ENCODE measurements at regions not wholly inside any gene's neighbourhood (a gene's known extent, or its start where the extent isn't known, plus 50 kb on each side); places are given as distances from the start of the nearest gene placed in this dataset.

DNA sequence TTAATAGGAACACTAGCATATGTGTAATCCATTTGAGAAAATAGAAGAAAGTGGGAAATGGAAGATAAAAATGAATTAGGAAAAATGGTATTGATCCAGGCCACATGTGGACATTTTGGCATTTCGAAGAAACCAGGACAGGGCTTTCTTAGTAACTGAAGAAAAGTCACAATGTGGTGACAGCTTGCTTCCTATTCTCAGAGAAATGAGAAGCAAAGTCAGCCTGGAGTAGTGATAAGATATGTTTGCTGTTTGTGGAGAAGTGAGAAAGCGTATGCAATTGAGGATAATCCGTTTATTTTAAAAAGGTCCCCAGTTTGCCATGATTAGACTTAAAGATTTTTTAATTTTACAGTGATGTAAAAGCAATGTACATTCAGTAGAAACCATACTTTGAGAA, 127.9 kb downstream of the SLITRK6 start:
- DNase-seq (ENCODE audit: low read depth, low spot score): no peak
- H3K4me3 ChIP-seq (ENCODE audit: low read length): no peak overlapping the region

DNA sequence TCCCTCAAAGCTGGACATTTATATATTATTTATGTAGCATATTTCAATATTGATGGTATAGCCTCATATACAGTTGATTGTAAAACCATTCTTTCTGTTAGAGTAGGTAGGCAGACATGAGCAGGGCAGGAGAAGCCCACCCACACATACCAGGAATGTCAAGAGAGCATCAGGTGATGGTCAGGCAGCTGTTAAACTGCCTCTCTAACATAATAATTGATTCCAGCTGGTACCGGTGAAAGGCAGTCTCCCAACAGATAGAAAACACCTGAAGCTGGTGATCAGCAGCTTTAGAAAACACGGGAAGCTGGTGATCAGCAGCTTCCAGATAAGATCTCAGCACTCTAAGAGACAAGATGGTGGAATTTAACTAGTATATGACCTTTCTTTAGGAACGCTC, 132.9 kb downstream of the SLITRK6 start:
- H3K4me3 ChIP-seq (ENCODE audit: low read length): no peak overlapping the region
- no peak for DNase-seq (ENCODE audit: low read depth, low spot score)

DNA sequence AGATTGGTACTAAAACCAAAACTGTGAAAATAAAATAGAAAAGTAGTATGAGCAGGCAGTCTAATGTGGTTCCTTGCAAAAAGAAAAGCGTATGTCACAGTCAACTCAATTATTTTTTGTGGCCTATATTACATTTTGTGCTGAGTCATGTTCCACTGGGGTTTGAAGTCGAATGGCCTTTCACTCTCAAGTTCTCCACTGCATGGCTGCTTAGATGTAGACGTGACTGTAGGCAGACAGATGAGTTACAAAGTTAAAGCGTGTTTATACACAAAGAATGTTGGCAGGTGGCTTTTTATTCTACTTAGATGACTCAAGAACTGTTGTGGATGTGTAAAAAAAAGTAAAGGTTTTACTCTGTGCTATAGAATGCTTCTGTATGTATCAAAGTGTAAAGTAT, 133.9 kb downstream of the SLITRK6 start:
- peak; percentile 17 for DNase-seq (ENCODE audit: low read depth, low spot score)
- no peak overlapping the region for H3K4me3 ChIP-seq (ENCODE audit: low read length)

DNA sequence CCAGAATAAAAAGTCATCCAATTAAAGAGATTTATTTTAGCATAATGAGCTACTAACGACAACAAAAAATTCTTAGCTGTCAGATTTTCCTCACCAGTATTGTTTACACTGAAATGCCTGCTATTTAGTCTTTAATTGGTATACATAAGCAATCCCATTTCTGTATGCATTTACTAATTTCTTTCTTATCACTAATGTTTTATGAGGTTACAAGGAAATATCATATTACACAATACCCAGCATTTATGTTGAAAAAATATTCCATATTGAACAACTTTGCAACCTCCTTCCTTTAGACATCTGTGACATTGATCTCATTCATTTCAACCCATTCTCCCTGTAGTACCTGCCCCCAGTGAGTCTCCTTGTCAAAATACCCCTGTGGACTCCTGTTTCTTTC, 135.4 kb downstream of the SLITRK6 start:
- no peak for DNase-seq (ENCODE audit: low read depth, low spot score)
- H3K4me3 ChIP-seq (ENCODE audit: low read length): no peak overlapping the region

DNA sequence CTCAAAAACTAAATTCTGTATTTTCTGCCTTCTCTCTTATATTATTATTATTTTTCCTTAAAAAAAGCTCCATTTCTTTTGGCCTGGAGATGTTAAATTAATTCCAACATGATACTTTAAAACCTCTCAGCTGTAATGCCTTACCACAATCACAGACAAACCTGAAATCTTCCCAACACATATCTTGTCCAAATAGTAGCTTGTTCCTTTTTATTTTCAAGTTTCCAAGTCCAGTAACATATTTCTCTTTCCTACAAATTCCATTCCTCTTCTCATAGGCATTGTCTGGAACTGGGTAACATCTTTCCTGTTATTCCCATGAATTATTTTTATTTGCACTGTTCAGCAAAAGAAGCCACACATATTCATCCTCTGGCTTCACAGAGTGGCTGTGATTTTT, 137.0 kb downstream of the SLITRK6 start:
- H3K4me3 ChIP-seq (ENCODE audit: low read length): no peak overlapping the region
- no peak for DNase-seq (ENCODE audit: low read depth, low spot score)

DNA sequence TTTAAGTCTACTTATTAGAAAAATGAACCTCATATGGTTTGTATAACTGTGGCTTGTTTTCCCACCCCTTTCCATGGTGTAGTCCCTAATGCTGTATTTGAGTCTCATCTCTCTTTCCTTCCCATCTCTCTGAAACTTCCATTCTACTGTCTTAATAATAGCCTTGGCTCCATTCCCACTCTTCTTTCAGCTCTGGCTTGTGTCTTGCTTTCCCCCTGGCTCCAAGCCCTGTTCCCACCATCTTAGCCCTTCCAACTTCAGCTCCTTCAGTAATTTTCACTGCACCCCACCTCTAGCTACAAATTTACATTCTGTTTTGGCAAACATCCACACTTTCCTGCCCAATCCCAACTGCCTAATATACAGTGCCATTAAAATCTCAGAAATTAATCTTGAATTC, 137.5 kb downstream of the SLITRK6 start:
- no peak for DNase-seq (ENCODE audit: low read depth, low spot score)
- no peak overlapping the region for H3K4me3 ChIP-seq (ENCODE audit: low read length)

DNA sequence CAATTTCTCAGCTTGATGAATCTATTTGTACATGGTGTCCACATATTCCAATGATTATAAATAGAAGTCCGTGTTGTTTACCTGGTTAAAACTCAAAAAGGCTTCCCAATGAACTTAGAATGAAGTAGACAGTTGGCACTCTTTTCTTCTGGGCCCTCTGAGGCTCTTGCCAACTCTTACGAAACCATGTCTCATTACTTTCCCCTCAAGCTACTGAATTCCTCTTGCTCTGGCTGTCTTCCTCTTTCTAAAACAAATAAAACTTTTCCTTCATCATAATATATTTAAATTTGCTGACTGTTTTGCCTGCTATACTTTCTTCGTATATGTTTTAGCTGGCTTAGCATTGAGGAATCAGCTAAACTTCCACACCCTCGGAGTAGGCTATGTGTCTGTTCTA, 139.7 kb downstream of the SLITRK6 start:
- DNase-seq (ENCODE audit: low read depth, low spot score): no peak
- H3K4me3 ChIP-seq (ENCODE audit: low read length): no peak overlapping the region

DNA sequence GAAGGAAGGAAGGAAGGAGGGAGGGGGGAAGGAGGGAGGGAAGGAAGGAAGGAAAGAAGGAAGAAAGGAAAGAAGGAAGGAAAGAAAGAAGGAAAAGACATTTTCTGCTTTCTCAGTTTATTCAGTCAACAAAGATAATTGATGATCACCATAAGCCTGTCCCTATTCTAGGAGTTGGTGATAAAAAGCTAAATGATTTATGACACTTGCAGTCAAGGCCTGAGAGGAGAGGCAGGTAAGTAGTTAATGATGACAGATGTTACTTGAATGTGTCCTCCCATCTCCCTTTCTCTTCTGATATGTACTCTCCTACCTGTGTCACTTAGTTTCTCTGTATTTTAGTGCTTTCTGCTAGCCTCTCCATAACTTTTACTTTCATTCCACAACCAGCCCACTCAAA, 141.3 kb downstream of the SLITRK6 start:
- no peak overlapping the region for H3K4me3 ChIP-seq (ENCODE audit: low read length)
- no peak for DNase-seq (ENCODE audit: low read depth, low spot score)

DNA sequence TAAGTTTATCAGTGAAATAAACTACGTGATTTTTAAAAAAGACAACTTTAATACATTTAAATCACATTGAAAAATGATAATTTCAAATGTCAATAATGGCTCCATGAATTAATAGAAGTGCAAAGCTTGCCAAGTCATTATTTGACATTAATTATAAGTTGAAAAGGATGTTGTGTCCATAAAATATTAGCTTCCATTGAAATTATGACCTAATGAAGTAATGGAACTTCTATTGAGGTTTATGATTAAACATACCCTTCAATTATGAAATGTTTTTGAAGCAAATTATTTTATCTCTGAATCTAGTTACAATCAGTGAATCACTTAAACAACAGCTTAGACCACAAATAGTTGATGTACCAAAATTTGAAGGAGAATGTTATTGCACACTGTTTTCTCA, 144.2 kb downstream of the SLITRK6 start:
- H3K4me3 ChIP-seq (ENCODE audit: low read length): no peak overlapping the region

DNA sequence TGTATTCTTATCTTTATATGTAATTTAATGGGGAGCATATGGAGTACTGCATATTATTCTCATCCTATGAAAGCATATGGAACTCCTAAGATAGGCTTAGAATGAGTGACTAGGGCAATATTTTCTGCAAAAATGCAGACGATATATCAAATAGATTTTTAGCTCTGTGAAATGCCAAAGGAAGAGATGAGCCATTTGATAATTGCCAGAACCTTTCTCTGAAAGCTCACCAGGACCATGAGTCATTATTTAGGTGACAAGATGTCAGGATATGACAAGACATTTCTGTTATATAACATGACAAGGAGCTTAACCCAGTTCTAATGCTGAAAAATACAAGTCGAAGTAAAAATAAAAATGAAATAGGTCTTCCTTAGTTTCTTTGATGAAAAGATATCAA, 145.0 kb downstream of the SLITRK6 start:
- no peak for DNase-seq (ENCODE audit: low read depth, low spot score)
- H3K4me3 ChIP-seq (ENCODE audit: low read length): no peak overlapping the region

More for the DNA sequence above, 144.2 kb downstream of the SLITRK6 start:
- DNase-seq (ENCODE audit: low read depth, low spot score): no peak

DNA sequence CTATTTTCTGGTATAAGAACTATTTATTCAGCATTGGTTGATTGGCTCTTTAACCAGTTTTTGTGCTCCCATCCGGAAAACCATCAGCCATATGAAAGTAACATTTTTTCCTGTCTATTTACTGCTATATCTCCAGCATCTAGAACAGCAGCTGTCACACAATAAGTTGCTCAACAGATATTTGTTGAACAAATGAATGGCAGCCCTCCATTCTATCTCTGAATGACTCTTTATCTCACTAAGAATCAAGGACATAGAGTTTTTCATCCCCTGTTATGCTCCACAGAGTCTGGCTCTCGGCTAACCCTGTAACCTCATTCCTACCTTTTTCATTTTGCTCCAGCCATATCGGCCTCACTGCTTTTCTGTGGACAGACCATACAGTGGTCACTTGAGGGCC, 145.5 kb downstream of the SLITRK6 start:
- no peak for DNase-seq (ENCODE audit: low read depth, low spot score)

DNA sequence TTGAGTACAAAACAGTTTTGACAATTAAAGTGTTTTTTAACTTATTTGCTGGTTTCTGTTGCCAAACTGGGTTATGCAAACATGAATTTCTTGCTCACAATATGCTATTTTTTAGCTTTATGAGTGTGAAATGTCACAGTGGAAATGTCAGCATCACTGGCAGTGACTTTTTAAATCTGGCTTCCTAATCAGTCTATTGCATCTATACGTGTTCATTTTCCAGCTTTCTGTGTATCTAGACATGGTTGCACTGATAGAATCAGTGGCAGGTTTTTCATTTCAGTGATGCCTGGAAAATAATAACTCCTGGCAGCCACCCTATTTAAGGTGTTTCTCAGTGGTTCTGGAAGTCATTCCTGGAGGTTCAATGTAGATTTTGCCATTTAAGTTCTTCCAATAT, 146.7 kb downstream of the SLITRK6 start:
- H3K4me3 ChIP-seq (ENCODE audit: low read length): no peak overlapping the region
- DNase-seq (ENCODE audit: low read depth, low spot score): no peak

More for the DNA sequence above, 145.5 kb downstream of the SLITRK6 start:
- H3K4me3 ChIP-seq (ENCODE audit: low read length): no peak overlapping the region

DNA sequence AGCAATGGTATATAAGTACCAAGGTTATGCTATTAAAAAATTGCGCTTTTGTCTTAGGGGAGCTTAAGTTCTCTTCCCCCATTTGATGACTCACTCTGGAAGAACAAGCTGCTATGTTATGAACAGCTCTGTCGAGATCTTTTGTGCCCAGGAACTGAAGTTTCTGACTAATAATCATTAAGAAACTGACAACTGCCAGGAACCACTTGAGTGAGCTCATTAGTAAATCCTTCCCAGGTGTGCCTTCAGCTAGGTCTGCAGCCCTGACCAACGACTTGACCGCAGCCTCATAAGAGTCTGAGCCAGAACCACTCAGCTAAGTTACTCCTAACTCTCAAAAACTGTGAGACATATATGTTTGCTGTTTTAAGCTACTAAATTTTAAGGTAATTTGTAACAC, 147.8 kb downstream of the SLITRK6 start:
- no peak for DNase-seq (ENCODE audit: low read depth, low spot score)
- no peak overlapping the region for H3K4me3 ChIP-seq (ENCODE audit: low read length)

DNA sequence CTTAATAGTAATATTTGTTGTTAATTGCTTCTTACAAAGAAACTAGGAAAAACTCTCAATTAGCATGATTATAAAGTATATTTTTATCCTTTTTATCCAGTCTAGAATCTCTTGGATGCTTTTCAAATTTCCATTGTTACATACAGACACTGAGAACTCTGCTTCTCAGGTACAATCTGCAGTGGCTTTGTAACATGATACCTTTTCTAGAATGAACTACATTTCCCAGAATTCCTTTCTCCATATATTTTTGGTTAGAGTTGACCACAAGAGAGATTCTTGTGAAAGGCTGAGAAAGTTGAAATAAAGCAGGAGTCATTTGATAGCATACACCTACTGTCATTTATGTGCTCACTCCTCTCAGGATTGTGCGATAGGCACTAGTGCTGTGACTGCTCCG, 148.6 kb downstream of the SLITRK6 start:
- no peak for DNase-seq (ENCODE audit: low read depth, low spot score)
- H3K4me3 ChIP-seq (ENCODE audit: low read length): no peak overlapping the region

DNA sequence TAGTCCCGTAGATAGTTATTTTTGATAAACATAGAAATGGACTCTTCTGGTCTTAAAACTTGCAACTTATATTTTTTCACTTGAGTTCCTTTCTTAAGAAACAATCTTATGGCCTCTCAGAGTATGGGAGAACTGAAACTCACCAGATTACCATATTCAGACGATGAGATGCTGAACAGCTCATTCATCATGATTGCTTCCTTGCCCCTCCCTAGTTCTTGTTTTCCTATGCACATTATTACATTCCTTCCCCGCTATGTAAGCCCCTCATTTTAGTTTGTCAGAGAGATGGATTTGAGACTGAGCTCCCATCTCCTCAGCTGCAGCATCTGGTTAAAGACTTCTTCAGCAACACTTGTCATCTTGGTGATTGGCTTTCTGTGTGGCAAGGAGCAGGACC, 158.5 kb downstream of the SLITRK6 start:
- H3K4me3 ChIP-seq (ENCODE audit: low read length): no peak overlapping the region
- no peak for DNase-seq (ENCODE audit: low read depth, low spot score)

DNA sequence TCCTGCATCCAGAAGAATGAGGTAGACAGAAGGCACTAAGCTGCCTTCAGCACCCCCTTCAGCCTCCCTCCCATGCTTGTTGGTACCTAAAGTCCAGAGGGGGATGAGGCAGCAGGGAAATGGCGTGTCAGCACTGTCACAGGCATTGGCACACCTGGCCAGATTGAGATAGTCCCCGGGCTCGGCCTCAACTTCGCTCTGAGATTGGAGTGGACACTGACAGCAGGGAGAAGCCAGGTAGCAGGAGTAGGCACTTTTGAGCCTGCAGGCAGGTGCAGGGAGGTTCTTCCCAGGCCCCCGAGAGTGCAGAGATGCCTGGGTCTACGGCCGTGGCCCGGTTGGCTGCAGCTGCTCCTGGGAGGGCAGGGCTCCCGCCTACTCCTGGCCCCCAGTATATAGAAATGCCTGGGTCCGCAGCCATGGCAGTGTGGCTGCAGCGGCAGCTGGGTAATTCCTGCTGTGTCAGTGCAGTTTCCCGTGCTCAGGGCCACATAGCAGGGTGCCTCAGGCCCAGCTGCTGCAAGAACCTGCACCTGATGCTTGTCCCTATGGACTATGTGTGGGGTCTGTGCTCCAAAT, 160.3 kb downstream of the SLITRK6 start:
- no peak overlapping the region for H3K4me3 ChIP-seq (ENCODE audit: low read length)
- DNase-seq (ENCODE audit: low read depth, low spot score): no peak

DNA sequence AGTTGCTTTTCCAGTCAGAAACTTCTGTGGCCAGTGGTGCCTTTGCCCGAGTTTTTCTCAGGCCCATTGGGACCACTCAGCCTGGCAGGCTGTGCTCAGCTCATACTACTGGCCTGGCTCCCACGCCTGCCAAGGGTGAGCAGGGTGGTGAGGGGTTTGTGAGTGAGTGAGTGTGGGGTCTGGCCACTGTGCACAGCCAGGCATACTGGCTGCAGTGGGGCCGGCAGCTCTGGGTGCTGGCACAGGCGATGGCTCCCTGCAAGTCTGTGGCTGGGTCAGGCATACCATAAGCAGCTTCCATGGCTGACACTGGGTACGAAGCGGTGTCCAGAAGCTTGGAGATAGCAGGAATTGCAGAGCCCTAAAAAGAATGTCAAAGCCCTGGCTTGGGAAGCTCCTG, 161.0 kb downstream of the SLITRK6 start:
- no peak for DNase-seq (ENCODE audit: low read depth, low spot score)
- no peak overlapping the region for H3K4me3 ChIP-seq (ENCODE audit: low read length)

DNA sequence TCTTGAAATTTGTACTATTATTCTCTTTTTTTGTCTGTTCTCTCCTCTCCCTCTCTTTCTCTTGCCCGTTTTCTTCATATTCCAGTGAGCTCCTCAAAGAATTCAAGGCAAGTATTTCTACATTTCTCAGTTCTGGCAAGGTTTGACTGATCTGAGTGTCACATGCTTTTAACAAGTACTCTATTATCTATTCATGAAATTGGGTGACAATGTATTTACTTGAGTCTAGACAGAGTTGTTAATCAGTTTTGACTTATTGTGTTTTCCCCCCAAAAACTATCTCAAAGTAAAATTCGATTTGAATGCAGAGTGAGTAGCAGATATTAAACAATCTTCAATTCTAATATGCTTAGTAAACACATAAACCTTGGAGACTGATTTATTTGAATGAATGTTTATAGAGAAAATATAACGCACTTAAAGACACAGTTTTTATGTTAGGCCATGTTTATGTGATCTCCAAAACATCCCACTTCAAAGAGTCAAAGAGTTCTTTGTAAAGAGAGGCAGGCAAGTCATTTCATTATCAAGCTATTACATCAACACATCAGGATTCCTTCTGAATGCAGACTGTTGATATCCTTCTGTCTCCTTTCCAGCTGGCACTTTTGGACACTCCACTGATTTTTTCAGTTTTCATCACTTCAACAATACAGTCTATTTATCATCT, 166.6 kb downstream of the SLITRK6 start:
- no peak for DNase-seq (ENCODE audit: low read depth, low spot score)
- no peak overlapping the region for H3K4me3 ChIP-seq (ENCODE audit: low read length)

DNA sequence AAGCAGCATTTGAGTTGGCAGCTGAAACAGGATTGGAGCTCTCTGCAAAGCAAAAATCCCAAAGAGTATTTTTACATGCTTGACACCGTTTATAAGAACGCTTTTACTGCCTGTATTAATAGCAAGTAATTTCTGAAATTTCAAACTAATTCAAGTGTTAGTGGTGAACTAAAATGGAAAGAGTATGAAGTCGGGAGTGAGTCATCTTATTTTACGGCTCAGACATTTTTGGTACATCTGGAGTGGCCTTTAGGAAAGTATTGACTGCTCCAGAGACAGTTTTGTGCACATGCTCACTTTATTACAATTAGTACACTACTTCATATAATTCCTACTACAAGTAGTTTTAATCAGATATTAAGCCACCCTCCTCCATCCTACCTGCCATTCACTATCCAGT, 167.4 kb downstream of the SLITRK6 start:
- no peak for DNase-seq (ENCODE audit: low read depth, low spot score)
- no peak overlapping the region for H3K4me3 ChIP-seq (ENCODE audit: low read length)

DNA sequence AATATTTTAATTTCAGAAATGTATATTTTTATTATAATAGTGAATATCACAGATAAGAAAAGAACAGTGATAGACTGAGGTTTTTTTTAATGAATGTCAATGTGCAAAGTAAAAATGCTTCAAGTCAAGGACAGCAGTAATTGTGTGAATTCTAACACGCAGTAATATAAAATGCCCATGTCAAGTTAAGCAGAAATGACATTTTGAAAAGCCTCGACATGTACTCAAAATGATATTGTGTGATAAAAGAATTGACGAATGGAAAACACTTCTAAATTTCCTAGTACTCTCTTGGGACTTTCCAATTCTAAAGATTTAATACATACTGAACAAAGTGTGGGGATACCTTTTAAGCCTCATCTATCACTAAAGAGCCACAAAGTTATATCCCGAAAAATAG, 172.6 kb downstream of the SLITRK6 start:
- no peak overlapping the region for H3K4me3 ChIP-seq (ENCODE audit: low read length)
- no peak for DNase-seq (ENCODE audit: low read depth, low spot score)

DNA sequence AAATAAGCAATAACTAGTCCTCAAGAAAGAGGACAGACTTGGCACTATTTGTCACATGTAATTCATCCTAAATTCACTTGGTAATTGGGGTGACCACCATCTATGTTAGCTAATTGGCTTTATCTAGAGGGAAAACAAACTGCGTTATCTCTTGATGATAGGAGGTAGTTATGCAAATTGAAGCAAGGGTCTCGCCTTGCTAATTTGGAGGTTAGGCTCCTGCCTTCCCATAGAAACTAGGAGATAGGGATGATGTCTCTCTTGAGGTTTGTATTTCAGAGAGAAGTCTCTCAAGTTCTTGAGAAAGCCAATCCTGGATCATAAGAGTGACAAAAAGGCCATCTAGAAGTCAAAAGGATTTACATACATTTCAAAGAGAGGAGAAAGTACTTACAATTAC, 179.9 kb downstream of the SLITRK6 start:
- no peak overlapping the region for H3K4me3 ChIP-seq (ENCODE audit: low read length)
- no peak for DNase-seq (ENCODE audit: low read depth, low spot score)

Measured in Jurkat, Clone E6-1 (cell line).